ENCODE measurements at regions not wholly inside any gene's neighbourhood (a gene's known extent, or its start where the extent isn't known, plus 50 kb on each side); places are given as distances from the start of the nearest gene placed in this dataset.

- H3K4me3 ChIP-seq (ENCODE audit: low read depth, low read length) = no peak overlapping the region
- DNase-seq (ENCODE audit: low read depth) = no peak
- TF ChIP-seq CTCF (IDR thresholded peaks at IDR 0.05; ENCODE audit: low read depth, low read length, missing control alignments) = no peak
Measured at GRCh38 chr11:127073621-127074020, 73.1 kb upstream of the KIRREL3 start.

DNA sequence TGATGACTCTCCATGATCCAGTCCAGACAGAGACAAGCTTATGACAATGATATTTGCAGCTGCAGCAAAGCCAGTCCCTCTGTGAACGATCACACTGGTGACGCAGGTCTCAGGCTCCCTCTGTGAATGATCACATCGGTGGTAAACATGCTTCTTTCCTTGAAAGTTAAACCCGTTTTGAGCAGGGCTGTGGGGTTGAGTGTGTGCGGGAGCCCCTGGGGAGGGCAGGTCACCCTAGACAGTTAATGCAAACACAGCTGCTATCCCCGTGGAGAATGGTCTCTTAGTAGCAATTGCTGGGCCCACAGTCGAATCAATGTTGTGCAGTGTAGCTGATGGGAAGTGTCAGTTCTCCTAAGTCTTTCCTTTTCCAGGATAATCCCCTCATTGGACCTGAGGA lies 71.0 kb upstream of the KIRREL3 start:
- no peak overlapping the region for H3K4me3 ChIP-seq (ENCODE audit: low read depth, low read length)
- DNase-seq (ENCODE audit: low read depth) = no peak
- TF ChIP-seq CTCF (IDR thresholded peaks at IDR 0.05; ENCODE audit: low read depth, low read length, missing control alignments) = no peak

GRCh38 chr11:127070808-127071207 lies 70.2 kb upstream of the KIRREL3 start:
- no peak overlapping the region for H3K4me3 ChIP-seq (ENCODE audit: low read depth, low read length)
- TF ChIP-seq CTCF (IDR thresholded peaks at IDR 0.05; ENCODE audit: low read depth, low read length, missing control alignments) = no peak
- no peak for DNase-seq (ENCODE audit: low read depth)

DNA sequence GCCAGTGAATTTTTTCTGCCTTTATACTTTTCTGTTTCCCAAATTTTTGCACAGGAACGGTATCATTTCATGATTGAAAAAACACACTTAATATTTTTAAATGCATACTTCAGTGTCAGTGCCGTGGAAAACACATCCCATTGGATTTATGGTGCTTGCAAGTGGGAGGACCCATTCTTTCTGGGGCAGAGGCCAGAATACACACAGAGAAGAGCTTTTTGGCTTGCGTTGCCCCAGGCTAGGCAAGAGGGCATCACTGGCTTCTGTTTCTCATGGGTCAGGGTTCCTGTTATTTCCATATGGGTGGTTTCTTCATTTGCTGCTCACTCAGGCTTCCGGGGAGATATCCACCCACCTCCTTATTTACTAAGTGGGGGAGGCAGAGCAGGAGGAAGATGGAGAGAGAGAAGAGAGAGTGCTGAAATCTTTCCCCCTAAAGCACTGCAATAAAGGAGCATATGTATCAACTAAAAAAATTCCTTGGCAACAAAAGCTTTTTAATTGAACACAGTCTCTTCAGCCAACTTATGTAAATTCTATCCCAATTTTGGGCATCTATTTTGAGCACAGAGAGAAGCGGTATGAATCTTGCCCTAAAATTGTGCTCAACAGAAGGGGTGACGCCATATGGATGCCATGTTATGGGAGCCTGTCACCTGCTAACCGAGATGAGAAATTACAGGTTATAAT lies 66.0 kb upstream of the KIRREL3 start:
- DNase-seq (ENCODE audit: low read depth) = no peak
- H3K4me3 ChIP-seq (ENCODE audit: low read depth, low read length) = no peak overlapping the region
- no peak for TF ChIP-seq CTCF (IDR thresholded peaks at IDR 0.05; ENCODE audit: low read depth, low read length, missing control alignments)

GRCh38 chr11:127063241-127063640 lies 62.7 kb upstream of the KIRREL3 start:
- H3K4me3 ChIP-seq (ENCODE audit: low read depth, low read length) = no peak overlapping the region
- DNase-seq (ENCODE audit: low read depth) = no peak
- TF ChIP-seq CTCF (IDR thresholded peaks at IDR 0.05; ENCODE audit: low read depth, low read length, missing control alignments) = no peak

- H3K4me3 ChIP-seq (ENCODE audit: low read depth, low read length) = no peak overlapping the region
- no peak for TF ChIP-seq CTCF (IDR thresholded peaks at IDR 0.05; ENCODE audit: low read depth, low read length, missing control alignments)
- no peak for DNase-seq (ENCODE audit: low read depth)
Measured at GRCh38 chr11:127061947-127062346, 61.4 kb upstream of the KIRREL3 start.

DNA sequence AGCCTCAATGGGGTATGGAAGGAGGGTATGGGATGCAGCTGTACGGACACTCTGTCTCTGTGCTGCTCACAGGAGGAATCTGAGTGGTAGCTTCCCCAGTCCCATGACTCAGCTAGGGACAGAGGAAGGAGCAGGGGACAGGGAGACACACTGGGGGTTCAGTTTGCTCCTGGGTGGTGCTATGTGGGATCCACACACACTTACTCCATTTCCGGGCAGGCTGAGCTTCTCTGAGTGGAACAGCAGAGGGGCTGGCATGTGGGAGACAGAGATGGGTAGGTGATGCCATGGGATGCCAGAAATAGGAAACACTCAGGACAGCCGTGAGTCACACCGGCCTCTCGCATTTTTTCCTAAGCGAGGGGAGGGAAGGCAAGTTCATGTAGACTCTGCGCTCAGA lies 59.2 kb upstream of the KIRREL3 start:
- no peak overlapping the region for H3K4me3 ChIP-seq (ENCODE audit: low read depth, low read length)
- DNase-seq (ENCODE audit: low read depth) = no peak
- no peak for TF ChIP-seq CTCF (IDR thresholded peaks at IDR 0.05; ENCODE audit: low read depth, low read length, missing control alignments)

All from GM12864 (cell line).